Choroid plexus epithelial cell (primary cell): ENCODE measurements at regions not wholly inside any gene's neighbourhood (a gene's known extent, or its start where the extent isn't known, plus 50 kb on each side); places are given as distances from the start of the nearest gene placed in this dataset.
A peak's percentile ranks its signal among the peaks of the same experiment; 100 is the strongest.

Experiments
- DNase-seq: peaks from one replicate; pipeline ENCODE4 v3.0.0-alpha.2; 2010; ENCODE audit warnings: low read depth
- H3K4me3 ChIP-seq: 2 replicates; pipeline ENCODE4 v1.5.1; 2011; ENCODE audit warnings: low read depth, mild to moderate bottlenecking, control low read depth, low read length, moderate library complexity
- CTCF ChIP-seq: conservative IDR thresholded peaks from 2 replicates; pipeline ENCODE4 v1.5.1; 2011; ENCODE audit warnings: low read depth, mild to moderate bottlenecking, control low read depth, inconsistent platforms, low read length, moderate library complexity

GRCh38 chr5:175219366-175219765, 224.6 kb downstream of the DRD1 start:
- DNase-seq, result no peak
- no peak overlapping the region for H3K4me3 ChIP-seq
- TF ChIP-seq CTCF, result no peak

- no peak for DNase-seq
- TF ChIP-seq CTCF, result no peak
- no peak overlapping the region for H3K4me3 ChIP-seq
These were observed 227.0 kb downstream of the DRD1 start for GRCh38 chr5:175216991-175217390.

GRCh38 chr5:175215906-175216305, 228.1 kb downstream of the DRD1 start:
- TF ChIP-seq CTCF, result no peak

GRCh38 chr5:175214152-175214551, 229.8 kb downstream of the DRD1 start:
- no peak overlapping the region for H3K4me3 ChIP-seq
- no peak for TF ChIP-seq CTCF
- peak; percentile 13 for DNase-seq

More at GRCh38 chr5:175215906-175216305, 228.1 kb downstream of the DRD1 start:
- H3K4me3 ChIP-seq, result no peak overlapping the region
- DNase-seq, result no peak

- H3K4me3 ChIP-seq, result no peak overlapping the region
- no peak for TF ChIP-seq CTCF
- no peak for DNase-seq
These were observed 231.8 kb downstream of the DRD1 start for GRCh38 chr5:175211956-175212756.

- DNase-seq, result no peak
- no peak overlapping the region for H3K4me3 ChIP-seq
- TF ChIP-seq CTCF, result no peak
These were observed 236.5 kb downstream of the DRD1 start for GRCh38 chr5:175207321-175208040.
